ENCODE measurements at regions not wholly inside any gene's neighbourhood (a gene's known extent, or its start where the extent isn't known, plus 50 kb on each side); places are given as distances from the start of the nearest gene placed in this dataset.

DNA sequence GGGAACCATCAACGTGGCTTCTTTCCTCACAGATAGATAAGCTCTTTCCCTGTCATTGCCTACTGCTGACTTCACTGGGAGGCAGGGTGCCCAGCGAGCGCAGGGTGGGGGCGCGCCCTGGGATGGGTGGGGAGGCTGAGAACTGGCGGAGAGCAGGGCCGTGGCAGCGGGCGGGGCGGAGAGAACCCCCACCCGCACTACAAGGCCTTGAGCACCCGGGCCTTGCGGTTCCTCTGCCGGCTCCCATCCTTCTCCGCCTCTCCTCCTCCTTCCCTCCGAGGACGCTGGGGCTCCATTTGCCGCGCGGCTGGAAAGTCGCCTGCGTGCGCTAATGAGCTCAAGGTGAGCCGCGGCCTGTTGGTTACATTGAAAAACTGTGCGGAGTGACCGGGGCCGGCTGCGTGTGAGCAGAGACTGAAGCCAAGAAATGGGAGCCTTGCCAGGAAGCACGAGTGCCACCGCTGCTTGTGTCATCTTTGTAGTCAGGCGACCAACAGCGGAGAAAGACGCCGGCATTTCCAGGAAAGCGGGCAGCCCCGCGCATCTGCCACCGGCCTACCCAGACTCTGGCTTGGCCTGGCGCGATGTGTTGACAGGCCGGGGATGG lies 963.5 kb upstream of the SLC35B3 start:
- no peak for DNase-seq (ENCODE audit: low spot score)
- Histone ChIP-seq H3K27me3 (replicated peaks; ENCODE audit: insufficient read depth, low read depth, low read length, poor library complexity) (no peaks in the 10 kb centered on the region), H3K4me3 (ENCODE audit: low read depth, low read length, poor library complexity, severe bottlenecking) (no peak overlapping the region), H3K4me1 (ENCODE audit: insufficient read depth, low read length, poor library complexity, severe bottlenecking) (no peaks in the 10 kb centered on the region), H3K27ac (ENCODE audit: low read depth, low read length, poor library complexity, severe bottlenecking) (no peak overlapping the region), H3K9me3 (ENCODE audit: low read depth, low read length, poor library complexity, severe bottlenecking) (no peaks in the 10 kb centered on the region), H3K36me3 (ENCODE audit: insufficient read depth, low read length, poor library complexity, severe bottlenecking) (no peaks in the 10 kb centered on the region)
- intact Hi-C loops (cut with micrococcal nuclease; ENCODE audit: unreplicated experiment) = no loop called here
- BruUV-seq (replicated peaks) = no TSS peak
- CTCF ChIA-PET = no interaction called here
- no peak for TF ChIP-seq EZH2 (IDR thresholded peaks at IDR 0.05; ENCODE audit: borderline replicate concordance, low read depth, low read length, poor library complexity, severe bottlenecking)
- TF ChIP-seq, protein P1, sequence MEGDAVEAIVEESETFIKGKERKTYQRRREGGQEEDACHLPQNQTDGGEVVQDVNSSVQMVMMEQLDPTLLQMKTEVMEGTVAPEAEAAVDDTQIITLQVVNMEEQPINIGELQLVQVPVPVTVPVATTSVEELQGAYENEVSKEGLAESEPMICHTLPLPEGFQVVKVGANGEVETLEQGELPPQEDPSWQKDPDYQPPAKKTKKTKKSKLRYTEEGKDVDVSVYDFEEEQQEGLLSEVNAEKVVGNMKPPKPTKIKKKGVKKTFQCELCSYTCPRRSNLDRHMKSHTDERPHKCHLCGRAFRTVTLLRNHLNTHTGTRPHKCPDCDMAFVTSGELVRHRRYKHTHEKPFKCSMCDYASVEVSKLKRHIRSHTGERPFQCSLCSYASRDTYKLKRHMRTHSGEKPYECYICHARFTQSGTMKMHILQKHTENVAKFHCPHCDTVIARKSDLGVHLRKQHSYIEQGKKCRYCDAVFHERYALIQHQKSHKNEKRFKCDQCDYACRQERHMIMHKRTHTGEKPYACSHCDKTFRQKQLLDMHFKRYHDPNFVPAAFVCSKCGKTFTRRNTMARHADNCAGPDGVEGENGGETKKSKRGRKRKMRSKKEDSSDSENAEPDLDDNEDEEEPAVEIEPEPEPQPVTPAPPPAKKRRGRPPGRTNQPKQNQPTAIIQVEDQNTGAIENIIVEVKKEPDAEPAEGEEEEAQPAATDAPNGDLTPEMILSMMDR (conservative IDR thresholded peaks at IDR 0.05; ENCODE audit: low read depth, low read length) = no peak
- POLR2A ChIA-PET (ENCODE audit: low non-redundant PET) = no interaction called here

DNA sequence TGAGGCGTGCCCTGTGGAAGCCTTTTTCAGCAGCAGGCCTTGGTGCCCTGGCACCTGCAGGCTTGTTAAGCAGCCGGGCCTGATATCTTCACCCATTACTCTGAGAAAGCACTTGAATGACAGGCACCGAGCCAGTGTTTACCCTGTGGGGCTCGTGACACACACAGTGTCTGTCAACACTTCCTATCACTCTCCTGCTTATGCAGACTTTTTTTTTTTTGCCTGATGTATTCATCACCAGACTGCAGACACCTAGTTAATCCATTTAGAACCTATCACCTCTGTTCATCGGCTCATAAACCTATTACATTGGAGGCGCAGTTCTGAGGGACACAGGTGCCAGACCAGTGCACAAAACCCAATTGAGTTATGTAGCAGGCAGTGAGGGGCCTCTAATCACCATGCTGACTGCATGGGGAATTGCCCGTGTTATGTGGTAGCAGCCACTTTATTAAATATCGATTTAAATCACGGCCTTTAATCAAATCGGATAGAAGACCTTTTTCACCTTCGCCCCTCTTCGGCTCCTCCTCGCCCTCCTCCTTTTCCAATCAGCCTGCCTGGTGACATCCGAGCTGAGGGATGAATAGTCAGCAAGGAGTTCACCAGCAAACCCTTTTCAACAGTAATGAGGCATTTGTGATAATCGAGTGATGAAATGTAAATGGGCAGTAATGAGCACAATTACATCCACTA lies 962.9 kb upstream of the SLC35B3 start:
- Histone ChIP-seq H3K27ac (ENCODE audit: low read depth, low read length, poor library complexity, severe bottlenecking) (no peak overlapping the region), H3K4me3 (ENCODE audit: low read depth, low read length, poor library complexity, severe bottlenecking) (no peak overlapping the region), H3K4me1 (ENCODE audit: insufficient read depth, low read length, poor library complexity, severe bottlenecking) (no peaks in the 10 kb centered on the region), H3K27me3 (replicated peaks; ENCODE audit: insufficient read depth, low read depth, low read length, poor library complexity) (no peaks in the 10 kb centered on the region), H3K9me3 (ENCODE audit: low read depth, low read length, poor library complexity, severe bottlenecking) (no peaks in the 10 kb centered on the region), H3K36me3 (ENCODE audit: insufficient read depth, low read length, poor library complexity, severe bottlenecking) (no peaks in the 10 kb centered on the region)
- intact Hi-C loops (cut with micrococcal nuclease; ENCODE audit: unreplicated experiment) = no loop called here
- TF ChIP-seq, protein P1 (conservative IDR thresholded peaks at IDR 0.05; ENCODE audit: low read depth, low read length) = no peak
- TF ChIP-seq EZH2 (IDR thresholded peaks at IDR 0.05; ENCODE audit: borderline replicate concordance, low read depth, low read length, poor library complexity, severe bottlenecking) = no peak
- POLR2A ChIA-PET (ENCODE audit: low non-redundant PET) = no interaction called here
- no peak for DNase-seq (ENCODE audit: low spot score)
- CTCF ChIA-PET = no interaction called here
- no TSS peak for BruUV-seq (replicated peaks)

DNA sequence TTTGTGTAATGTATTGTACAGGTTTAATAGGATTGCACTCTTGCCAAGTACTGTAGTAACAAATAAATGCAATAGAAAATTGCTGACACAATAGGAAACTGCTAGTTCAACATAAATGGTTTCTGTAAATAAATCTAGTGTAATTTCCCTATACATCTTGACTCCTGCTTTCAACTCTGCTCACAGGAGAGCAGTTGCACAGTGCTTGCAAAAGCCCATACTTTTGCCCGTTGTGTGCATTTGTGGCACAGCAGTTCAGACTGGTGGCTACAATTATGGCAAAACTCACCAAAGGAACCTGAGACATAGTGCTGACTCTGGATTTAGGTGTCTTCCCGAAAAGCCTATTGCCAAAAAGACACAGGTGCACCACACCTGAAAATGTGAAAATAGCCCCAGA lies 953.3 kb upstream of the SLC35B3 start:
- no peaks in the 10 kb centered on the region for H3K9me3 ChIP-seq (ENCODE audit: low read depth, low read length, poor library complexity, severe bottlenecking)
- DNase-seq (ENCODE audit: low spot score) = no peak
- H3K27ac ChIP-seq (ENCODE audit: low read depth, low read length, poor library complexity, severe bottlenecking) = no peak overlapping the region
- H3K4me1 ChIP-seq (ENCODE audit: insufficient read depth, low read length, poor library complexity, severe bottlenecking) = no peaks in the 10 kb centered on the region
- no TSS peak for BruUV-seq (replicated peaks)
- intact Hi-C loops (cut with micrococcal nuclease; ENCODE audit: unreplicated experiment) = no loop called here
- TF ChIP-seq EZH2 (IDR thresholded peaks at IDR 0.05; ENCODE audit: borderline replicate concordance, low read depth, low read length, poor library complexity, severe bottlenecking) = no peak
- TF ChIP-seq, protein P1 (conservative IDR thresholded peaks at IDR 0.05; ENCODE audit: low read depth, low read length) = no peak
- POLR2A ChIA-PET (ENCODE audit: low non-redundant PET) = no interaction called here
- no peaks in the 10 kb centered on the region for H3K27me3 ChIP-seq (replicated peaks; ENCODE audit: insufficient read depth, low read depth, low read length, poor library complexity)
- H3K36me3 ChIP-seq (ENCODE audit: insufficient read depth, low read length, poor library complexity, severe bottlenecking) = no peaks in the 10 kb centered on the region
- H3K4me3 ChIP-seq (ENCODE audit: low read depth, low read length, poor library complexity, severe bottlenecking) = no peak overlapping the region
- CTCF ChIA-PET = no interaction called here

All from A673 (cell line).